ENCODE measurements at regions not wholly inside any gene's neighbourhood (a gene's known extent, or its start where the extent isn't known, plus 50 kb on each side); places are given as distances from the start of the nearest gene placed in this dataset.

DNA sequence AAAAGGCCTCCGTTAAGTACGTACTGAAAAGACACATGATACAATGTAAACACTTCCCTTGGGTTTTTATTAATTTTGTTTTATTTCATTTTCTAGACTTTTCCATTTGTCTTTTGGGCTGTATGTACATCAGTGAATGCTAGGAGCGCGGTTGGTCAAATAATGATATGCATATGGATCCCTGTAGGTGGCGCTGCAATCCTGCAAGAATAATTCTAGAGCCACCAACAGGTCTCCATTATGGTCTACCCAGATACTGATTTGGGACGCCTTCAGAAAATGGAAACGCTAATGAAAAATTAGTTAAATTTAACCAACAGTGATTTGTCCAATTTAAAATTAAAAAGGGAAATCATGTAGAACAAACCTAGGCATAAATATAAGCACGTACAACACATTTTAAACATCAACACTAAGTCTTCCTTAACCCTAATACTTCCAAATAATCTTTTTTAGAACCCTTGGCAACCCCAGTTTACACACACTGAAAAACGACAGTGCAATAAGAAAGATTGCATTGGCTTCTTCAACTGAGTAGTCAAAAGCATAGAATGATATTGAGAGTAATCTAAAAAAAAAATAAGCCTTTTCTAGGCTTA, 433.5 kb downstream of the RFPL4B start:
- Mint-ChIP-seq H3K27me3 (ENCODE audit: low read depth, poor library complexity) (no peaks in the 10 kb centered on the region), H3K9me3 (no peaks in the 10 kb centered on the region), H3K4me3 (peak overlapping the region; percentile 0), H3K36me3 (ENCODE audit: low read depth) (no peaks in the 10 kb centered on the region), H3K4me1 (peaks cover 24% of the 10 kb centered on the region), H3K27ac (no peak overlapping the region)
- TF ChIP-seq, protein P1, sequence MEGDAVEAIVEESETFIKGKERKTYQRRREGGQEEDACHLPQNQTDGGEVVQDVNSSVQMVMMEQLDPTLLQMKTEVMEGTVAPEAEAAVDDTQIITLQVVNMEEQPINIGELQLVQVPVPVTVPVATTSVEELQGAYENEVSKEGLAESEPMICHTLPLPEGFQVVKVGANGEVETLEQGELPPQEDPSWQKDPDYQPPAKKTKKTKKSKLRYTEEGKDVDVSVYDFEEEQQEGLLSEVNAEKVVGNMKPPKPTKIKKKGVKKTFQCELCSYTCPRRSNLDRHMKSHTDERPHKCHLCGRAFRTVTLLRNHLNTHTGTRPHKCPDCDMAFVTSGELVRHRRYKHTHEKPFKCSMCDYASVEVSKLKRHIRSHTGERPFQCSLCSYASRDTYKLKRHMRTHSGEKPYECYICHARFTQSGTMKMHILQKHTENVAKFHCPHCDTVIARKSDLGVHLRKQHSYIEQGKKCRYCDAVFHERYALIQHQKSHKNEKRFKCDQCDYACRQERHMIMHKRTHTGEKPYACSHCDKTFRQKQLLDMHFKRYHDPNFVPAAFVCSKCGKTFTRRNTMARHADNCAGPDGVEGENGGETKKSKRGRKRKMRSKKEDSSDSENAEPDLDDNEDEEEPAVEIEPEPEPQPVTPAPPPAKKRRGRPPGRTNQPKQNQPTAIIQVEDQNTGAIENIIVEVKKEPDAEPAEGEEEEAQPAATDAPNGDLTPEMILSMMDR (IDR thresholded peaks at IDR 0.05), result peak; percentile 88
- peak; percentile 82 for DNase-seq

DNA sequence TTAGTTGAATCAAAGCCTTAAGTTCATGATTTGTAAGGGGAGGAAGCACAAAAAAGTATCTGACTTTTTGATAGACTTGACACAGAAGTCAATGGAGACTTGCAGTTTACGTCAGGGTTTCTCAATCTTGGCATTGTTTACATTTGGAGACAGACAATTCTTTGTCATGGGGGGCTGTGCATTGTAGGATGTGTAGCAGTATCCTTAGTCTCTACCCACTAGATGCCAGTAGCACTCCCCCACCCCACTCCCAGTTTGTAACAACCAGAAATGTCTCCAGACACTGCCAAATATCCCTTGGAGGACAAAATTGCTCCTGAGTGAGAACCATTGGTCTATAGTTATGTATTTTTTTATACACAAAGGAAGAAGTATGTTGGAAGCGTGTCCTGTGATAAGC, 434.1 kb downstream of the RFPL4B start:
- TF ChIP-seq, protein P1 (IDR thresholded peaks at IDR 0.05), result no peak
- Mint-ChIP-seq H3K36me3 (ENCODE audit: low read depth) (no peaks in the 10 kb centered on the region), H3K4me3 (peak overlapping the region; percentile 15), H3K27ac (peak overlapping the region; percentile 37), H3K9me3 (no peaks in the 10 kb centered on the region), H3K27me3 (ENCODE audit: low read depth, poor library complexity) (no peaks in the 10 kb centered on the region), H3K4me1 (peaks cover 24% of the 10 kb centered on the region)
- peak; percentile 13 for DNase-seq

DNA sequence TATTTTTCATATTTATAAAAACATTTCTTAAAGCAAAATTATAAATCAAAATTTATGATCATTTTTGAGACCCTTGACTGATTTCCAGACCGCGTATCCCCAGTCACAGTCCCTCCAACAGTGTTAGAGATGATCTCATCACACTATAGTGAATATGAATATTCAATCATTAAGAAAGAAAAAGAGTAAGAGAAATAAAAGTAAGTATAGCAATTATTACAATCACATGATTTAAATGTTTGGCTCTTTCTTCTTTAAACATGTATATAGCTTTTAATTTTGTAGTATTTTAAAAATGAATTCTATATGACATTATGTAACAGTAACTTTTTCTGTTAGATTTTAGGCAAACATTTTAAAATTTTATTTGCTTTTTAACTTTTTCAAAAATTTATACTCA, 438.3 kb downstream of the RFPL4B start:
- no peaks in the 10 kb centered on the region for H3K36me3 Mint-ChIP-seq (ENCODE audit: low read depth)
- H3K27me3 Mint-ChIP-seq (ENCODE audit: low read depth, poor library complexity), result no peaks in the 10 kb centered on the region
- TF ChIP-seq, protein P1 (IDR thresholded peaks at IDR 0.05), result no peak
- no peaks in the 10 kb centered on the region for H3K9me3 Mint-ChIP-seq
- no peak for DNase-seq
- no peak overlapping the region for H3K27ac Mint-ChIP-seq
- no peak overlapping the region for H3K4me3 Mint-ChIP-seq
- peaks cover 12% of the 10 kb centered on the region for H3K4me1 Mint-ChIP-seq

DNA sequence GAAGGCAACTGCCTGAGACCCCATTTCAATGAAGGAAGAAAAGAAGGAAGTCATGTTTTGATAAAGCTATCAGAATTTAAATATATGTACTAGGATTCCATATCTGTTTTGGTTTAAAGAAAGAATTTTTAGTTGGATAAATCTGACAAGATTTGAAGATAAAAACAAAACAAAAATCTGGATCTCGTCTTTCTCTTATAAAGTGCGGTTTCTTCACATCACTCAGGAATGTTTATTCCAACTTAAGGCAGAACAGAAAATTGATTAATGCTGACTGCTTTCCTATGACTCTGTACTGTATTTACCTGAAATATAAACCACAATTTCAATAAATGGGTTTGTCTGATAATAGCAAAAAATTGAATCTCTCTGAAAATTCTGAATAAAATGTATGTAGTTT, 439.7 kb downstream of the RFPL4B start:
- DNase-seq, result no peak
- TF ChIP-seq, protein P1 (IDR thresholded peaks at IDR 0.05), result no peak
- Mint-ChIP-seq H3K27me3 (ENCODE audit: low read depth, poor library complexity) (no peaks in the 10 kb centered on the region), H3K36me3 (ENCODE audit: low read depth) (no peaks in the 10 kb centered on the region), H3K4me3 (no peak overlapping the region), H3K9me3 (no peaks in the 10 kb centered on the region), H3K4me1 (no peaks in the 10 kb centered on the region), H3K27ac (no peak overlapping the region)

DNA sequence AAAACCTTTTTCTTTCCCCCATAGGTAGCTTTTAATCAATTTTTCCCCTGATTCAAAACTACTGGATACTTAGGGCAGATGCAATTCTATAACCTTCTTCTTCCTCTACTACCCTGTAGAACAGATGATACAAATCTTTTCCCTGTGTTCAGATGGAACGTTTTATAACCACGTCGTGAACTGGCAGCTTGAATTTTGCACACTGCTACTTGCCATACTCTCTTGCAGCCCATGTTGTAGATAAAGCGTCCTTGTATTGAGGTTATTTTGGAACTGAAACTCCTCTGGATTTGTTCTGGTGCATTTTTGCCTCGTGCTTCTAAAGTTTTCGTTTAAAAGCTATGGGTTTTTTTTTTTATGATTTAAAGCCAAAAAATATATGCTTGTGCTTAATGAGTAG, 440.2 kb downstream of the RFPL4B start:
- H3K4me3 Mint-ChIP-seq, result no peak overlapping the region
- H3K9me3 Mint-ChIP-seq, result no peaks in the 10 kb centered on the region
- H3K27me3 Mint-ChIP-seq (ENCODE audit: low read depth, poor library complexity), result no peaks in the 10 kb centered on the region
- no peak overlapping the region for H3K27ac Mint-ChIP-seq
- TF ChIP-seq, protein P1 (IDR thresholded peaks at IDR 0.05), result no peak
- DNase-seq, result no peak
- no peaks in the 10 kb centered on the region for H3K36me3 Mint-ChIP-seq (ENCODE audit: low read depth)
- H3K4me1 Mint-ChIP-seq, result no peaks in the 10 kb centered on the region

DNA sequence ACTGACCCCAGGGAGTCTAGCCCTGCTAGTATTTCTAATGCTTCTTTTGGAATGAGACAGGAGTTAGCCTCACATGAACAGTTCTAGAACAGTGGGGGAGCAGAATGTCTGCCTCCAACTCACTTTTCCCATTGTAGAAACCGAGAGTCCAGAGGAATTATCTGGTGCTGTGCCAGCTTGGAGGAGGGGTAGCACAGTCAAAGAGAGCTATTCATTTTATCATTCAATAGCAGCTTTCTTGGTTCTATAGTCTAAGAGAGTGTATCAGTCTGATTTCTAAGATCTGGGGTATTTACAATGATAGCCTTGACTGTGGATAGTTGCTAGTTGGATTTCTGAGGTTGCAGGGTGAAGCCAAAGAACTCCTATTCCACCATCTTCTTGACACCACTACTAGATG, 448.2 kb downstream of the RFPL4B start:
- peaks cover 13% of the 10 kb centered on the region for H3K36me3 Mint-ChIP-seq (ENCODE audit: low read depth)
- TF ChIP-seq, protein P1 (IDR thresholded peaks at IDR 0.05), result no peak
- H3K27me3 Mint-ChIP-seq (ENCODE audit: low read depth, poor library complexity), result peaks cover 5% of the 10 kb centered on the region
- H3K4me3 Mint-ChIP-seq, result no peak overlapping the region
- no peaks in the 10 kb centered on the region for H3K4me1 Mint-ChIP-seq
- no peak overlapping the region for H3K27ac Mint-ChIP-seq
- no peak for DNase-seq
- peaks cover 36% of the 10 kb centered on the region for H3K9me3 Mint-ChIP-seq

Data from nephron progenitor cell (in vitro differentiated cells).